Thoracic aorta (tissue), 2 donors: ENCODE measurements at regions not wholly inside any gene's neighbourhood (a gene's known extent, or its start where the extent isn't known, plus 50 kb on each side); places are given as distances from the start of the nearest gene placed in this dataset.

Experiments
- ATAC-seq: fragments of 150-250 bp; one replicate; pipeline ENCODE4 v1.8.0; 2017; ENCODE audit warnings: low read depth; ENCODE audit not compliant: insufficient number of reproducible peaks, low FRiP score
- DNase-seq: peaks from one replicate; pipeline ENCODE4 v3.0.0-alpha.2; 2020; ENCODE audit warnings: low spot score
- H3K27ac ChIP-seq, 2 donors: fragments of 200-600 bp; sonication (generic); 1 replicate in 1 of 2; 2 replicates in 1 of 2; pipeline ENCODE4 v1.5.1; 2016; ENCODE audit warnings: mild to moderate bottlenecking in 2 of 2, moderate library complexity in 2 of 2
- H3K27me3 ChIP-seq: fragments of 200-600 bp; sonication (generic); replicated peaks from 2 replicates; pipeline ENCODE4 v1.6.0; 2016; ENCODE audit warnings: mild to moderate bottlenecking; ENCODE audit not compliant: insufficient read depth
- H3K36me3 ChIP-seq: fragments of 200-600 bp; sonication (generic); one replicate; pipeline ENCODE4 v1.5.1; 2016
- H3K4me1 ChIP-seq, 2 donors: fragments of 200-600 bp; sonication (generic); 1 replicate in 1 of 2; 2 replicates in 1 of 2; pipeline versions ENCODE4 v1.5.1 to v1.6.0; 2016; ENCODE audit warnings: low read depth in 2 of 2, mild to moderate bottlenecking in 1 of 2; ENCODE audit not compliant: control insufficient read depth in 1 of 2
- H3K4me3 ChIP-seq: fragments of 200-600 bp; sonication (generic); 2 replicates; pipeline ENCODE4 v1.5.1; 2016; ENCODE audit warnings: mild to moderate bottlenecking
- H3K9me3 ChIP-seq: fragments of 200-600 bp; sonication (generic); 2 replicates; pipeline ENCODE4 v1.5.1; 2016
- TF ChIP-seq, protein P1 (sequence below): fragments of 200-600 bp; sonication (generic); IDR thresholded peaks from one replicate; pipeline ENCODE4 v1.5.1; 2019; ENCODE audit warnings: antibody characterized with exemption

DNA sequence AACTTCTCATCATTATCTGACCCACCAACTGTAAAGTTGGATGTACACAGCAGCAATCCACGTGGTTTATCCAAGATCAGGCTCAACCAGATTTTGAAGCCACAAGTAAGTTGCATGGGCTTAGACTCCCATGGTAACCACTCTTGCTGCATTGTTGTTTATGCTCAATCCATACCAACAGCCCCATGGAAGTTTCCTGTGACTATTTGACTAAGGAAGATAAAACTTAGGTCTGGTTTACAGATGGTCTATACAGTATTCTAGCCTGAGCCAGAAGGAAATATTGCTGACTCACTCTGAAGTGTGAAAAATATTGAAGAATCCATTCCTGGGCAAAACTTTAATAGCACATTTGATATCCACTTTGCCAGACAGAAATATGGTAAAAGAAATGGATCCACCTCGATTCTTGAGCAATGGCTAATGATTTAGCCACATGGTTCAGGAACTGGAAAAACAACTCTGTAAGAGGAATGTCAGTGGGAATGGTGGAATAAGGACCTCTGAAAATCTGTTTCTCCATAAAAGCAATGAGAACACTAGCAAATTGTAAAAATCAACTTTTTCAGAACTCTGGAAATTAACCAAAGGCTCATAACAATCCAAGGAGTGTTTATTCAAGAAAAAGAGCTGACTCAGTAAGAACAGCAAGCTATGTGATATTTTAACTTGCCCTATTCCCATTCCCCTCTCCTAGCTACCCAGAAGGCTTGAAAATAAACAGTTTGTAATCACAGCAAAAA lies 162.9 kb upstream of the STT3B start:
- no peaks in the 10 kb centered on the region for H3K36me3 ChIP-seq
- no peak overlapping the region for H3K4me3 ChIP-seq
- no peaks in the 10 kb centered on the region for H3K27me3 ChIP-seq
- ATAC-seq (no peak), DNase-seq (no peak)
- H3K4me1 ChIP-seq = peaks cover 7 to 28% of the 10 kb centered on the region in 2 donors
- TF ChIP-seq, protein P1, sequence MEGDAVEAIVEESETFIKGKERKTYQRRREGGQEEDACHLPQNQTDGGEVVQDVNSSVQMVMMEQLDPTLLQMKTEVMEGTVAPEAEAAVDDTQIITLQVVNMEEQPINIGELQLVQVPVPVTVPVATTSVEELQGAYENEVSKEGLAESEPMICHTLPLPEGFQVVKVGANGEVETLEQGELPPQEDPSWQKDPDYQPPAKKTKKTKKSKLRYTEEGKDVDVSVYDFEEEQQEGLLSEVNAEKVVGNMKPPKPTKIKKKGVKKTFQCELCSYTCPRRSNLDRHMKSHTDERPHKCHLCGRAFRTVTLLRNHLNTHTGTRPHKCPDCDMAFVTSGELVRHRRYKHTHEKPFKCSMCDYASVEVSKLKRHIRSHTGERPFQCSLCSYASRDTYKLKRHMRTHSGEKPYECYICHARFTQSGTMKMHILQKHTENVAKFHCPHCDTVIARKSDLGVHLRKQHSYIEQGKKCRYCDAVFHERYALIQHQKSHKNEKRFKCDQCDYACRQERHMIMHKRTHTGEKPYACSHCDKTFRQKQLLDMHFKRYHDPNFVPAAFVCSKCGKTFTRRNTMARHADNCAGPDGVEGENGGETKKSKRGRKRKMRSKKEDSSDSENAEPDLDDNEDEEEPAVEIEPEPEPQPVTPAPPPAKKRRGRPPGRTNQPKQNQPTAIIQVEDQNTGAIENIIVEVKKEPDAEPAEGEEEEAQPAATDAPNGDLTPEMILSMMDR = no peak
- no peak overlapping the region for H3K27ac ChIP-seq
- H3K9me3 ChIP-seq = no peaks in the 10 kb centered on the region

DNA sequence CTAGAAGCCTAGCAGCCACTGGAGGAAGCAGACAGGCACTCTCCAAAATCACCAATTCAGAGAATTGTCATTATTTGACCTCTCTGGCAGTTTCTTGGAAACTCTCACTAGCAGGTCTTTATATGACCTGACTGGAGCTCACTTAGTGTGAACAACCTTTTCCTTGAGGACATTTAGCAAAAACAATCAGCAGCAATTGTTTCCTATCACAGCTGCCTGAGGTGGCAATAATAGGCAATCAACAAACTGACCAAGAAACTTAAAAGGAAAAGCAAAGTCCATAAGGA lies 162.4 kb upstream of the STT3B start:
- Histone ChIP-seq H3K4me3 (no peak overlapping the region), H3K36me3 (no peaks in the 10 kb centered on the region), H3K27me3 (no peaks in the 10 kb centered on the region), H3K9me3 (no peaks in the 10 kb centered on the region), H3K27ac (no peak overlapping the region), H3K4me1 (peaks cover 7 to 28% of the 10 kb centered on the region in 2 donors)
- DNase-seq (no peak), ATAC-seq (no peak)
- TF ChIP-seq, protein P1 = no peak

DNA sequence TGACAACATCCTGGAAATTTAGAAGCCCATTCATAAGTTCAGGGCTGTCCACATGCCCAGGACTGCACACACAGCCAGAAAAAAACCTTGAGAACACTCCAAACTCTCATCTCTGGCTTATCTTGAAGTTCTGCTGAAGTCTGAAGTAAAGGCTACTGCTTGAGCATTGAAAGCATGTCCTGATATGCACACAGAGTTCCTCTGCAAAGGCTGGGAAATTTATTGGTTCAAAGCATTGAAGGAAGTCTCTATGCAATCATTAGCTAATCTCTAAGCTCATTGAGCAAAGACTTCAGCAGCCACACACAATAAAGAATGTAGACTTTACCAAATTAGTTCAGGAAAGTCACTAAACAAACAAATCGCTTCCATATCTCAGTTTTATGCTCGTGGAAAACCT lies 162.0 kb upstream of the STT3B start:
- Histone ChIP-seq H3K27ac (no peak overlapping the region), H3K4me1 (peaks cover 7 to 28% of the 10 kb centered on the region in 2 donors), H3K4me3 (no peak overlapping the region), H3K9me3 (no peaks in the 10 kb centered on the region), H3K36me3 (no peaks in the 10 kb centered on the region), H3K27me3 (no peaks in the 10 kb centered on the region)
- DNase-seq (no peak), ATAC-seq (no peak)
- TF ChIP-seq, protein P1 = no peak

DNA sequence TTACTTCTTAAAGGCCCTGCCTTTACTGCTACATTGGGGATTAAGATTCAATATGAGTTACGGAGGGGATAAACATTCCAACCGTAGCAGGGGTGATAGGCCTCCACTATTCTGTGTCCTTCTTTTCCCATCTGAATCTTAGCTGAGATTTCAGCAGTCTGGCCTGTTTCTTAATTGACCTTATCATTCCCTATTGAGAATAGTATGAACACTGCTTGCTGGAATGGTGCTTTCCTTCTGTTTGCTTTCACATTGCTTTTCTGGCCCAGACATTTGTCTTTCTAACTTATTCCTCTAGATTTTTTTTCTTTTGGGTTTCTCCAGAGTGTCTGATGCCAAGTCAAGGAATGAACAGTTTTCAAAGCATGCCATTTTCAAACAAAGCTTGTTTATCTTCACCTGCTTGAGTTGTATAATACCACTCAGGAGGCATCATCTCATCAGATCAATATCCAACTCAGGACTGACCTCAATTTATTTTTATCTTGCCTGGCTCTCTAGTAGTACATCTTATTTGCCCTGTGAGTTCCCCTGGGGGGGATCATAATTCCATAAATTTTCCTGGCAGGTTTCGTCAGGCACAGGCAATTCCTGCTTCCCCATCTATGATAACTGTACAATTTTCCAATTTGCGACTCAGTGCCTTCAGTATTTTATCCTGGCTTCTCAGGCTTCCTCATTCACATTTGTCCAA lies 161.1 kb upstream of the STT3B start:
- no peak overlapping the region for H3K4me3 ChIP-seq
- TF ChIP-seq, protein P1 = no peak
- no peak overlapping the region for H3K27ac ChIP-seq
- no peaks in the 10 kb centered on the region for H3K27me3 ChIP-seq
- no peak for ATAC-seq
- no peaks in the 10 kb centered on the region for H3K9me3 ChIP-seq
- DNase-seq = no peak
- peaks cover 7 to 28% of the 10 kb centered on the region in 2 donors for H3K4me1 ChIP-seq
- no peaks in the 10 kb centered on the region for H3K36me3 ChIP-seq

DNA sequence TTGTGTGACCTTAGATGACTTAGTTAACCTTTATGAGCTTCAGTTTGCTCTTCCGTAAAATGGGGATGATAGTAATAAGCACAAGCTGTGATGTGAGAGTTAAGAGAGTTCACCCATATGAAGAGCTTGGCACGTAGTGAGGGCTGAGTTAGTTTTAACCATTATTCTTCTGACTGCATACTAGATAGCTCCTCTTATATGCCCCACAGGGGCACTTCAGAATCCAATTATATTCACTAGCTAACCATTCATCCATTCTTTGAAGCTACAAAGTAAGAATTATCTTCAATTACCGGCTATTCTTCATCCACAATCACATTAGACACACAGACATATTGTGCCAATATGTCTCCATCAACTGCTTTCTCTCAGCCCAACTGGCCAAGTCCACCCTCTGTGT lies 159.0 kb upstream of the STT3B start:
- TF ChIP-seq, protein P1 = no peak
- DNase-seq (no peak), ATAC-seq (no peak)
- Histone ChIP-seq H3K36me3 (no peaks in the 10 kb centered on the region), H3K9me3 (no peaks in the 10 kb centered on the region), H3K4me1 (peaks cover 7 to 37% of the 10 kb centered on the region in 2 donors), H3K27ac (no peak overlapping the region), H3K27me3 (no peaks in the 10 kb centered on the region), H3K4me3 (no peak overlapping the region)
